GM18861 (cell line): ENCODE measurements at regions not wholly inside any gene's neighbourhood (a gene's known extent, or its start where the extent isn't known, plus 50 kb on each side); places are given as distances from the start of the nearest gene placed in this dataset.
"Not testable (repeated sequence)": the region's sequence is repeated elsewhere in the genome, so short reads cannot be mapped to it uniquely, and the experiment has no call there.

Source experiments
- ATAC-seq: cut with Tn5 transposase; IDR thresholded peaks from one replicate; pipeline ENCODE4 v1.9.1; 2021; ENCODE audit not compliant: unreplicated experiment

DNA sequence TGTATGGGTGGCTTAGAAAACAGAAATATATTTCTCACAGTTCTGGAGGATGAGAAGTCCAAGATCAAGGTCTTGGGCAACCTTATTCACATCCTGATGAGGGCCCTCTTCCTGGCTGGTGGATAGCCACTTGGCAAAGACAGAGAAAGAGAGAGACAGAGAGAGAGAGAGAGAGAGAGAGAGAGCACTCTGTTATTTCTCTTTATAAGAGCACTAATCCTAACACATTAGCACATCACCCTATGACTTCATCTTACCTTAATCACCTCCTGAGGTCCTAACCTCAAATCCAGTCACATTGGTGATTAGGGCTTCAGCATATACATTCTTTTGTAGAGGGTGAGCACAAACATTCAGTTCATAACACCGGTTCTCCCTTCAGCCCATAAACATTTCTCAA lies 430.3 kb downstream of the EFNB2 start:
- ATAC-seq = no peak

DNA sequence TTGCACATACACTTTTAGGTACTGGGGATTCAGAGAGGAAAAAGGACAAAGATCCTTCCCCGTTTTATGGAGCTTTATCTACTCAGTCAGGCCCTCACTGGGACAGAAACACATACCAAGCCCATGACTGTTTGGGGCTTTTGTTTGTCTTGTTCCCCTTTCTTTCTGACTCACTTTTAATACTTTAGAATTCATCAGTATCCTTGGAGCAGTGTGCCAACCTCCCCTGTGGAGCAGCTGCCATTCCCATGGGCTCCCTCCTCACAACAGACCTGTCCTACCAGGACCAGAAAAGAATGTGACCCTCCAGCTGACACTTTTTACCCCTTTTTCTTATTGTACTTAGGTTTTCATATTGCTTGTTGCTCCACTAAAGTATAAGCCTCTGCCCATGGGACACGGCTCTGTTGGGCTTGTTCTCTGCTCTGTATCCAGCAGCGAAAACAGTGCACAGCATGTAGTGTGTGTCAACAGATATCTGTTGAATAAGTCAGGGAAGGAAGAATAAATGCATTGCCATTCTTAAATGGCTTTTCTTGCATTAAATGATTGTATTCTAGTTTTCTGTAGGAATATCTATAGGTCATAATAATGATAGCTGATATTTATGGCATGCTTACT lies 431.1 kb downstream of the EFNB2 start:
- ATAC-seq = no peak

DNA sequence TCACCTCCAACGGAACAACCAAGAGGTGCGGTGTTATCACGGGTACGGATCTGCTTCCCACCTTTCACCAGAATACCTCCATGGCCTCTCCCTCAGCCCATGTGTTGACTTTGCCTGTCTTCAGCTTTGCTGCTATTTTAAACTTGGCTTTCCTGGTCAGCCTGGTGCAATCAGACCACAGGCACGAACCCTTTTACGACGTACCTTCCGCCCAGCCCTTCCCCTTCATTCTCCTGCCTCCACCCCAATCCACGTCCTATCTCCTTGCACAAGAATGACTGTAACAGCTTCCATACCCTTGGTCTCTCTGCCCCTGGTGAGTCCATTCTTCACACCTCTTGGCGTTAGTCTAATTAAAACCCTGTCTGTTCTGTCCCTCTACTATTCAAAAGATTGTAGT lies 431.7 kb downstream of the EFNB2 start:
- no peak for ATAC-seq

DNA sequence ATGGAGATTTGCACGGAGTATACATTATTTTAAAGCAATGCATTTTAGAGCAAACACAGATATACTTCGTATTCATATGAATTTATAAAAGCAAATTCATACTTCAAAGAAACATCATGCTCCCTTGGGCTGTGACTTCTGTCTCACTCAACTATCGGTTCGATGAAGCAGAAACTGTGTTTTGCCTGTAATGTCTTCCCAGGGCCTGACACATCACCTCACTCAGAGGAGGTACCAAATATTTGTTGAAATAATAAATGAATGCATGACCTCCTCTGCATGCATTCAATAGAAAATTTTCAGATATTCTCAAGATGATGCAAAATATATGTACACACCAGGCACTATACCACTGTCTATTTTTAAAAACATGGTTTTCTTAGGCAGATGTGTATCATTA lies 432.7 kb downstream of the EFNB2 start:
- no peak for ATAC-seq

DNA sequence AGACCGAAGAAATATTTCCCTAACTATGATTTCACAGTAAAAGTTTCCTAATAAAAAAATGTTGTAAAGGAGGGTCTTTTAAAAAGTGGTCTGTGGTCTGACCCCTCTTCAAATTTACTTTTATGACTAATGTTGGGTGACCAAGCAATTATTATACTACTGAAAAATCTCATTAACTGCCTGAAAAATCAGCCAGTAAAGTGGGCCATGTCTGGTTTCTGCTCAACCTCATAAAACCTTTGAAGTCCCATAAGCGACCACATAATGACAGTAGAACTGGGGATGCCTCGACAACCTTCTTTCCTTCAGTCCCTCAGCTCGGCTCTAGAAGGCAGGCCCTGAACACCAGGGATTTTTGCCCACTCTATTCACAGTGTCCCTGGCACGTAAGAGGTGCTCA lies 434.3 kb downstream of the EFNB2 start:
- no peak for ATAC-seq

DNA sequence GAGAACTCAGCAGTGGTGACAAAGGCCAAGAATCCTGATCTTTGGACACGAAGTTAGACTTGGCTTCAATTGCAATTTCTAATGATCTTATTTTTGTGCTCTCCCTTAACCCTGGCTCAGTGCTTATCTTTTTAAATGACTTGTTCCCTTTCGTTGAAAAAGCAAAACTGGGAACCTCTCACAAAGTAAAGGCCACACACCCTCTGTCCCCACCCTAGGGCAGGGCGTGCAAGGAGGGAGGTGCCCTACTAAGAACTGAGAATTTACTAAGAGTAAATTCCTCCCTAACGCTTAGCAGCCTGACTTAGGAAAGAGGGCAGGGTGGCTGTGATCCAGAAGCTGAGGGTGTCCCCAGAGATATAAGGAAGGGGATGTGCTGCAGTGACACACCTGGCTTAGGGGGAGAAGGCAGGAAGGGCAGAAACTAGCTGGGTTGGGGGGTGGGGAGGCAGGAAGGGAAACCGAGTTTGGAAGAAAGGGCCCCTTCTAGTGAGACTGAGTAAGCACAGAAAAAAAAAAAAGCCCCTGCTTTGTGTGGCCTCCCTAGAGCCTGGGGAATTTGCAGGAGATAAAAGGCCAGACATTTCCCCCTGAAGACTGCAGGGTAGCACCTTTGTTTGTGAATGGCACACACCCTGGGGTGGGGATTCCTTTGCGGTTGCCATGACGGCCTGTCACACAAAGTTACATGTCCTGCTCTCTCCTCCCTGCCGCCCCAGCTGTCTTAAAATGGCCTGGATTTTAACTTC lies 435.1 kb downstream of the EFNB2 start:
- no peak for ATAC-seq

DNA sequence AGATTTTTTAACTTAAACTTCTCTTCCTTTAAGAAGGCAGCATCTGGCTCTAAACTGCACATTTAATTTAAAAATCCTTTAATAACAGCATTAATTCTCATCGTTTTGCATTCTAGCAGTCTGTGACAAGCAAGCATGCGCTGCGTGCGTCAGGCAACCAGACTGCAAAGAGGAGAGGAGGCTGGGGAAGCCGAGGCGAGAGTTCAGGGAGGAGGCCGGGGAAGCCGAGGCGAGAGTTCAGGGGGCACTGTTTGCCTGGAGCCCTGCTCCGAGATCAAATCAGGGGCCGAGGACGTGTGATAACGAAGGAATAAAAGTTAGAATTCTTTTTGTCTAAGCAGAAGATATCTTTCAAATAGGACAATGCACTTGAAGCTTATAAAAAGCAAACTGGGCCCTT lies 435.7 kb downstream of the EFNB2 start:
- no peak for ATAC-seq

DNA sequence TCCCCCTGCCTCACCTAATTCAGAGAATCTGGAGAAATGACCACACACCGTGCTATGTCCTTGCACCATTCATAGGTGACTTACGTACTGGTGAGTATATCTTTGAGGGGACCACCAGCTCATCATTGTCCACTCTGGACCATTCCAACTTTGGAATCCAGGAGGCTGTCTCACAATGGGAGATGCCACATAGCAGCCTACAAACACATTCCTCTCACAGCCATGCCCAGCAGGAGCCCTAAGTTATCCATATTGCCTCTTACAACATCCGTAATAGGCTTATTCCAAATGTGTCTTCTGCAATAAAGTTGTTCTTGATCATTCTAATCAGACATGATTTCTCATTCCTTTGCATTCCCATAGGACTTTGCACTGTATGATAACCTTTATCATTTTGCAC lies 436.7 kb downstream of the EFNB2 start:
- ATAC-seq = no peak

DNA sequence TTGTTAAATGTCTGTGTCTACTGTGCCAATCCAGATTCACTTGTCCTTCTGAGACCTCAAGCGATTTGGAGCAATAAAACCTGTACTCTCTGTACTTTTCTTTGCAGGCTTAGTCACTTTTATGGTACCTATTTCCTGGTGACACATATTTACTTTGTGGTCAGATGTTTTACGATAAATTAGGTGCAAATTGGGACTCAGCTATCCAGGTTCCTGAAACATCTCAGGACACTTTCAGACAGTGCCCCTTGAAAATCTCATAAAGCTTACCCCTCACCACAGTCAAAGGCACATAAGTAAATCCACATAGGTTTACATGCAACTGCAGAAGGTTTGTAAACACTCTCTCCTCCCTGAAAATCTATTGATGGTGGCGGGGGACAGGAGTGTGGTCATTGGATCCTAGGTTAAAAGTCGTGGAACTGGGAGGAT lies 438.8 kb downstream of the EFNB2 start:
- ATAC-seq = no peak

DNA sequence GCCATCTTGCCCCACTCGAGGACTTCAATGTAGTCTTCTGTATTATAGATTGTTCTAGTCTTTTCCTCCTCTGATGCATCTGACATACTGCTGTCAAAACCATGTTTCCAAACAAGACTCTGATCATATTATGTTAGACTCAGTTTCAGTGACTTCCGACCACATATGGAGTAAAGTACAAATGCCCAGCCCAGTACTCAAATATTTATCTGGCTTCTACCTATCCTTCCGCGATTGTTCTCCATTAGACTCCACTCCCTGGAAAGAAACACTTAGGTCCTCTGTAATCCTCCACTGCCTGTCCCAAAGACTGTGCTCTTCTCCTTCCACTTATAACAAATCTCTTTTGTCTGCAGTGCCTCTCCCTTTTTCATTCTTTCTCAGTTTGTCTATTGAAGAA lies 439.5 kb downstream of the EFNB2 start:
- ATAC-seq = no peak

DNA sequence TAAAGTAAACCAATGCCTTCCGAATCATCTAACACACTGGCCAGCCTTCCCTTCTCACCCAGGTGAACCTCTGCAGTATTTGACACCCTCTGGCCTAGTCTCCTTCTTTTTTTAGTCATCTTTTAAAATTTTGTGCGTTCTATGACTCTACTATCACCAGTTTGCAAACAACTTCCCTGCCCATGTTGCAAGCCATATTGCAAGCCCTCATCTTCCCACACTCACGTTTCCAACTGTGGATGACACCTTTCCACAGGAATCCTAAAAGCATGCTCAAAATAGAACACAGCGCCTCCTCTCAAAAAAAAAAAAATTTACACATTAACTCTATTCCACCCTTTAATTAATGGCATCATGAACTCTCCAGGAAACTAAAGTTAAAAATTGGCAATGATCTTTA lies 440.1 kb downstream of the EFNB2 start:
- ATAC-seq = no peak

DNA sequence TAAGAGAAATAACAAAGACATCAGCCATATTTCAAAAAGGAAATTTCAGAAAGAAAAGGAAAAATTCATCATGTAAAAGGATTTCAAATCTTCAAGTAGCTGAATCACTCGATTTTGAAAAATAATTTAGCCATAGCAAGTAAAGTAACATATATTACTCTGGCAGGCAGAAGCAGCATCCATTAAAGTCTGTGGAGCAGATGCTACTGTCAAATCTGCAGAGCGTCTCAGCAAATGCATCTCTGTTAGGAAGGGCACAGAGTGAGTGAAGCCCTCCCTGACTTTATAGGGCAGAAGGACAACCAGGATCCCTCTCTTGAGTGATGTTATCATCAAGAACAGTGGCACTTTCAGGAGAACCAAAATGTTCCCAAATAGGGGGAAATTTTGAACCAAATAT lies 445.5 kb downstream of the EFNB2 start:
- no peak for ATAC-seq

DNA sequence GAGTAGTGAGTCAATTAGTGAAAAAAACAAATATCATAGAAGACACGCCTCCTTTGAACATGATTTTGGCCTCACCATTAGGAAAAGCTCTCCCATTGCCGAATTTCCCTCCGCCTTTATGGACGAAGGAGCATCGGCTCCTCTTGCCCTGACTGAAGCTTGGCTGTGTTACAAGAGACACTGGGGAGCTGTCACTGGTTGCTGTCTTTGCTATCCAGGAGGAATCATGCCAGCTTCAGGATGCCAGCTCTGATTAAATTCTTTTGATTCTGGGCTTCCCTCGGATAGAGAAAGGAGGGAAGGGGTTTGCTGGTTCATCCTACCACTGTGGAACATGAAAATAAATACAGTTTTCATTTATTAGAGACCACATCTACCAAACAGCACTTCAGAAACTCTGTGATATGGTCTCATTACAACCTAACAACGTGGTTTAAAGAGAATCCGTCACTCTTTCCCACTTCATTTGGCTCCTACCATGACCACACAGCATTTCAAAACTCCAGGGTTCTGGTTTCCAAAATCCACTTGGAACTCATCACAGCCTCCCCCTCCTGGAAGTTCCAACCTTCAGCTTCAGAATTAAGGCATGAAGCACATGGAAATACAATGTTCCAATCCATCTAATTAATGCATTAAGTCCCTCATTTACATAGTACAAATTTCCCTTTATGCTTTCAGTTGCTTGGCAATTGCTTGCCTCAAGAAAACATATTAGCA lies 446.0 kb downstream of the EFNB2 start:
- ATAC-seq = no peak

DNA sequence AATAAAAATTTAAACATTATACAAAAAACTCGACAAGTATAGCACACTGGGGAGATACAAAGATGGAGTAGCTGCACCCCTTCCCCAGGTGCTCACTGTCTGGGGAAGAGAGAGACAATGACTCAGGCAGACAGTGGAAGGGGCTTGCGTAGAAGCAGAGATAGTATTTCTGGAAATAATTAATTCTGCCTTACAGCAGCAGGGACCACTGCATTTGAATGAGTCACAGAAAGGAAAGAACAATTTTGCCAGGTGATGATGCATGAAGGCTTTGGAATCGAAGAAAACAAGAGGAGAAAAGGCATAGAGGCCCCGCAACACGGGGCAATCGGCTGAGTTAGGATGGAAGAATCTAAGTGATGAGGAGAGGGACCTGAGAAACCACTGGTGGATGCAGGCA lies 447.4 kb downstream of the EFNB2 start:
- no peak for ATAC-seq

DNA sequence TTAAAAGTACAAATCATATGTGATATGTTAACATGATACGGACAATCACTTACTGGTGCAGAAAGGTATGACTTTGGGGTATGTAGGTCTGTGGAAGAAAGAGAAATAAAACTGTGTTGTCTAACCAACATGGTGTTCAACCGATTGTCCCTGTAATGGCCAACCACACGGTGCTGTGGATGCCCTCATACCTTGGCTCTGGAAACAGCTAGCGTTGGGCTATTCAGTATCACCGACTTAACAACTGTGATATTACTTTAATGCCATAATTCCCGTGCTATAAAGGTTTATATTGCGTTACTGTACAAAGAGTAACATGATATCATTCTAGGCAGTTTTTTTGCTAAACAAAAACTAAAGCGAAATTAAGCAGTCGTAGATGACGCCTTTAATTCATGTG lies 448.3 kb downstream of the EFNB2 start:
- no peak for ATAC-seq

DNA sequence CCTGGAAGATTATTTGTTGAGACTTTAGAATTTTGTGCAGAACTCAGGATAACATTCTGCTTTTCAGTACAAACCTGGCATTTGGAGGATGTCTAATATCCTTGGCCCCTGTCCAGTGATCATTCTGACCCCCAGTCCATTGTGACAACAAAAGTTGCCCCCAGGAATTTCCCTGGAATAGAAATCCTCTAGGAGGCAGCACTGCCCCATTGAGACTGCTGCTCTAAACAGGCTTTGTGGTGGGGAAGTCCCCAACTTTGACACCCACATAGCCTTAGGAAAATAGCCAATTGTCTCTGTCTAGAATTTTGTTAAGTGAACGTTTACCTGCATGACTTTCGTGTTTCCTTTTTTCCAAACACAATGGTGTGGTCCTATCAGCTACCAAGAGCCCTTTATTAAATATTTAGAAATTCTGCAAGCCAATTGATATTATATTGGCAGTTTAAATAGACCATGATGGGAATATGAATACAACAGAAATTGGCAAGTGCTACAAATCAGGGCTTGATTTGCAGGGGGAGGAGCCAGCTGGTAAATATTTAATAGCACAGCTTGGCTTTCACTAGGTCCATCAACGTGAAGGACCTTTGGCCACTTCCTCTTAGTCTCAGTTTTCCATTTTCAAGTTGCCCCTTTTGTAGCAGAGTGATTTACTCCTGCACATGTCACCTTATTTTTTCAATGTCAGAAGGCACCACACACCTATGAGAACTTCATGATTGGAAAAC lies 451.7 kb downstream of the EFNB2 start:
- ATAC-seq = peak; percentile 66

DNA sequence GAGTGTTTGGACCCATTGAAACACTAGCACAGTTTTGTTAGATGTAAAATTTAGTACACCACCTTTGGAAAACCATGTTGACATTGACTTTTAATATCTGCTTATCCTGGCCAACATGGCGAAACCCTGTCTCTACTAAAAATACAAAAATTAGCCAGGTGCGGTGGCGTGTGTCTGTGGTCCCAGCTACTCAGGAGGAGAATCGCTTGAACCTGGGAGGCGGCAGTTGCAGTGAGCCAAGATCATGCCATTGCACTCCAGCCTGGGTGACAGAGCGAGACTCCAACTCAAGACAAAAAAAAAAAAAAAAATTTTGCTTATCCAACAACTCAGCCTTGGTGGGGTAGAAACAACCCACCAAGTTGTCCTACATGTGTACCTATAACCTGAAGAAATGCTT lies 454.2 kb downstream of the EFNB2 start:
- not testable (repeated sequence) for ATAC-seq

DNA sequence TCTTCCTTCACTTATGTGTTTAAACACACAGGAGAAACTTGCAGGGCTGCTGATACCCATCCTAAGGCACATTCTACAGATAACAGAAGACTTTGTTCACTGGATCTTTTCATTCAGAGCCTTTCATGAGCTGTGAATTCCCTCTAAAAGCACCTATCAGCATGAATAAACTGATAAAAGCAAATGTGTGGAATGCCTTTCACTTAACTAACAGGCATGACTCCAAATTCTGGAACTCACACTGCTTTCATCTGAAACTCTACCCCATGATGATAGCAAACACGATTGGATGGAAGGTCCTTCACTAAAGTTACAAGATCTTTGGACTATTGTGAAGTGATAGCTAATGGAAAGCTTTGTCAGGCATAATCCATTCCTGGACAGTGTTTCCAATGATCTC lies 457.3 kb downstream of the EFNB2 start:
- ATAC-seq = no peak

DNA sequence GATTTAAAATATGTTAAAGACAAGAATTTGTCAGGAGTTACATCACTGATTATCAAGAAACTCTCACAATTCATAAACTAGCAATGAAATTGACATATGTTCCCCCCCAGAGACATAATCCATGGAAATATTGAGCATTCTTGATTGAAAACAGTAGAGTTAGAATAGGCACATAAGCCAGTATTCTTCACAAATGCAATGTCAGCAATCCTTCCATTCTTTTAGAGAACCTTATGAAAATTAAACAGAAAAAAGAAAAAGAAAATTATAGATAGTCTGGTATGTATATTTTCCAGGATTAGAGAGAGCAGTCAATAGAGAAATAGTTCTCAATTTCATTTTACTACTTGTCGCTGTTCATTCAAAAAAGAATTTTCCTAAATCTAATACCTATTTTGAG lies 458.4 kb downstream of the EFNB2 start:
- no peak for ATAC-seq

DNA sequence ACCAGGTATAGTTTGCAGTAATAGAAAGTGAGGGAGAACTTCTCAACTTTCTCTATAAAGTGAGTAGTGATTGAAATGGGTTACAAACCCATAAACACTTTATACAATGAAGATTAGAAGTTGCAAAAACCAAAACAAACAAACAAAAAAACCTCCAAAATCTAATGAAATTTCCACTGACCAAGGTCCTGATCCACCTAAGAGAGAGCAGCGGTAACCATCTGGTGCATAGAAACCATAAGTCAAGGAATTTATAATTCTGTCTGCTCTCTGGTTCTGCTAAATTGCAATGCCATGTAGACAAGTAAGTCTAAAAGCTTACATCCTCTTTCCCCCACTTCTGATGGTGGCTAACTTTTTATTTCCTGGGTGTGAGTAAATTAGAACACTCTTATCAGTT lies 463.4 kb downstream of the EFNB2 start:
- ATAC-seq = no peak

DNA sequence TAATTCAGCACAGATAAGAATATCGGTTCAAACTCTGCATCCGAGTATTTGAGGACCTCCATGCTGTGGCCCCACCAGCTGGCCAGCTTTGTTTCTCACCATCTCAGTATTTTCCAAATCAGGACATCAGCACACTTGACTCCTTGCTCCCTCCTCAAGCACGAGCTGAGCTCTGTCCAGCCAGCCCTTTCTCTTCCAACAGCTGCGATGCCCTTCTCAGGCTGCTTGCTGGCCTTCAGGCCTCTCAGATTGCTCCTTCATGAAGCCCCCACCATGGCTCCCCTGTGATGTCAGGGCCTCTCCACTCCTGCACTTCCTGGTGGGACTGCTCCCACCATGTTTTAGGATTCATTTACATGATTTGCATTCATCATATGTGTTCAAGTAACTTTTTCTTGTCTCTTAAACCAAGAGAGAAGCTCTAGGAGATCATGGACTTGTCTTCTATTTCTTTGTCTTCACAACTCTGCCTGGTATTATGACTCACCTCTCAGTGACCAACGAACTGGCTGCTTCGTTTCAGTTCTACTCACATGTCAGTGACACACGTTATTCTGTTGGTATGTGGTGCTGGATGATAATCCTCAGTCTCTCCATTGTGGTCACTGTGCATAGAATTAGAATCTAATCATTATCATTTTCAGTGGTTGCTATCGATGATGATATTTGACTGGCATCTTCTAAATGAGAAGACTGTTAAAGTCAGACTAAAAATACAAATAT lies 471.7 kb downstream of the EFNB2 start:
- ATAC-seq = no peak
